ENCODE measurements at regions not wholly inside any gene's neighbourhood (a gene's known extent, or its start where the extent isn't known, plus 50 kb on each side); places are given as distances from the start of the nearest gene placed in this dataset.

DNA sequence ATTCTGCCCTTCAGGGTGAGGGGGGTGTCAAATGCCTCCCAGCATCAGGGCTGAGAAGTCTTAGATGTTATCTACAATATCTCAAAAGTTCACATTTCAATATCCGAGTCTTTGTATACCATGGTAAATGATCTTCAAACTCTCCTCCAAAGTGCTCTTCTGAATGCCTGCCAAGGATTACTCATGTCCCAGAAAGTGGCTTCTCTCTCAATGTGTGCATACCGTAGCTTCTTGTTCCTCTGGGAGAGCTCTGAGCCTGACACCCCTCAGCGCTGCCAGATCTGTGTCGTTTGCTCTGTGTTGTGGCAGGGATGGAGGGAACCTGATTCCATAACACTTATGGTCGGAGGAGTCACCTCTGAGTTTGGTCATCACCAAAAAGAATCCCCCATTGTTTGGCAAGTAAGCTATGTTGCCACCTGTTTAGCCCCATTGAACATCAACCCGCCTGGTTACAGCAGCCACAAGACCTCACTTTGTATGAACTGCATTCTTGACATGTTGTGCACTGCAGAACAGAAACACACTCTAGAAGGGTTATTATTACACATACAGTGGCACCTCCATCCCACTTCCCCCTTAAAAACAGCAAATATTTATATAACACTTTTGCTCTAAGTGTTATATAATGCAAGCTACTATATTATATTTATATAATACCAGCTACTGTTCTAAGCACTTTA lies 163.1 kb upstream of the MIR17HG start:
- DNase-seq: peak; percentile 45

DNA sequence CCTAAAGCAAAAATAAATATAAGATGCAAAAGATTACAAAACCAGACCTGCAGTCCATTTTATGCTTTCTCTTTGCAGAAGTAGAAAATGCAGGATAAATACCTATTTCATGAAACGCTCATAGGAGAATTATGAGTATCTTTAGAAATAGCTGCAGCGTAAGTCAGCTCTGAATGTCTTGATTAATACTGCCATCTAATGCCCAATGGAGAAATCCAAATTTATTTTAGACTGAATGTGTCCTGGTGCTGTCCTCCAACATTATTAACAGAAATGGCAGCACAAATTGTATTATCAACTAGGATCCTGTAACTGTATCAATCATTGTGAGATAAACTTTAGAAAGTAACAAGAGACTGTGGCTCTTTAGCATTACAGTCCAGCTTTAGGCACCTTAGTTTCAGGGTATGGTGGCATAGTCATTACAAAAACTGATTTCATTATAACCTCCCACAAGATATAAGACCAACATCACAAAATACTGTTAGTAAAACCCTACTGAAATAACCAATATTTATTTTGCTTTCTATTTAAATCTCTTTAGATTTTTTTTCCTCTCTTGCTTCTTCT lies 162.1 kb upstream of the MIR17HG start:
- DNase-seq: peak; percentile 68

DNA sequence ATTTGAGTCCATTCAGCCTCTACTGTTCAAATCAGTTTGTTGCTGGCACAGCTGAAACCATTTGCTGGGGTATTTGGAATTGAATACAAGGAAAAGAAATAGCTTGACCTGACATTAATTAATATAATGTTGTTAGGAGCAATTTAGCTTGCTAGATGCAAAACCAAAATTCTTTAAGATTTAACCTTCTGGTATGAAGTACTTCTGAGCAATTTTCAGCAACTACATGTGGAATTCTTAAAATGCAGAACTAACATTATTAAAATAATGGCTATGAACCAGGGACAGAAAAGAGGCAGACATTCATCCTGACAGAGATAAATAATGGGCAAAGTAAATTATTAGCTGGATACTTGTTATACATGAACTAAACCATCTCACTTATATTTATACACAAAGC lies 160.0 kb upstream of the MIR17HG start:
- DNase-seq: no peak

DNA sequence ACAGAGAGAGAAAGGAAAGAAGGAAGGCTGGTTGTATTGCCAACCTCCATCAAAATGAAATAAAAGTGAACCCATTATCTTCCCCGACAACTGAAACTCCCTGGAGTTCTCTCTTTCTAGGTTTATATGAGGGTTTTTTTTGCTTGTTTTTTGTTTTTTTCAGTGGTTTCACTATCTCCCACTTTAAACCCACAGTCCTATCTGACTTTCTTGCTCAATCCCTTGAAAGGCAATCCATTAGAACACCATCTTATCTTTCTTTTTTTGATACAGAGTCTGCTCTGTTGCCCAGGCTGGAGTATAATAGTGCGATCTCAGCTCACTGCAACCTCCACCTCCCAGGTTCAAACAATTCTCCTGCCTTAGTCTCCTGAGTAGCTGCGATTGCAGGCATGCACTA lies 158.0 kb upstream of the MIR17HG start:
- no peak for DNase-seq

DNA sequence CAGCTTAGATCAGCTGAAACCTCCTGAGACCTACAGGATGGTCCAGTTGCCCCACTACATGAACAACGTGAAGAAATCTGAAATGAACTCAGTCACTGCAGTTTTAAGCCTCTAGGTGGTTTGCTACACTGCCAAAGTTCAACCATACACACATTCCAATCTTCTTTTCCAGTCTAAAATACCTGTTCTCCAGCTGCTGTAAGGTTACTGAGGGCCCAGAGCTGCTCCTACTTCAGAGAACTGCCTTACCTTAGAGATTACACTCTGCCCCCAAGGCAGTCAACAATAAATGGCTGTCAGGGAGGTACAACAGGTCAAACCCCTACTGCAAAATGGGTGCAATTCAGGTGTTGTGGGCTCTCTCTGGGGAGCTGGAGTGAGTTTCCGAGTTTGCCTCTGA lies 154.1 kb upstream of the MIR17HG start:
- no peak for DNase-seq

DNA sequence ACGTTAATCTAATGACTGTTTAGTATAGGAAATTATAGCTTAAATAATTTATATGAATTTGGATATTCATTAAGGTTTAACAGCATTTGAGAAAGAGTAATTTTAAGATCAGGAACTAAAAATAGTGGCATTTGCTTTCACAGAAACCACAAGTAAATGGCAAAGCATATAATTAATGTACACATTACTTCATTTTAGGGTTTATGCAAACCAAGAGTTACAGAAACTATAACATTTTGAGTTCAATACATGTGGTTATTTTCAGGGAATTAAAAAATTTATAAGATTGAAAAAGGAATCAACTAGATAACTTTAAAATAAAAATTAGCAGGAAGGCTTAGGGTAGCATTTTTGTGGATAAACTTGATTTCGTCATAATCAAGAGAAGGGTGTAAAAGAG lies 151.7 kb upstream of the MIR17HG start:
- no peak for DNase-seq

DNA sequence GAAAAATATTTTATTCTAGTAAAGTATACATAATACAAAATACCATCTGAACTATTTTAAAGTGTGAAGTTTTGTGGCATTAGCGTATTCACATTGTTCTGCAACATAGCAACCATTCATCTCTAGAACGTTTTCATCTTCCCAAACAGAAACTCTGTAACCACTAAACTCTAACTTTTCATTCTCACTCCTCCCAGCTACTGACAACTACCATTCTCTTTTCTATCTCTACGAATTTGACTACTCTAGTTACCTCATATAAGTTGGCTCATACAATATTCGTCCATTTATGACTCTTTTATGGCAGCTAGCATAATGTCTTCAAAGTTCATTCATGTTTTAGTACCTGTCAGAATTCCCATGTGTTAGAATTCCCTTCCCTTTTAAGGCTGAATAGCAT lies 150.5 kb upstream of the MIR17HG start:
- DNase-seq: no peak

DNA sequence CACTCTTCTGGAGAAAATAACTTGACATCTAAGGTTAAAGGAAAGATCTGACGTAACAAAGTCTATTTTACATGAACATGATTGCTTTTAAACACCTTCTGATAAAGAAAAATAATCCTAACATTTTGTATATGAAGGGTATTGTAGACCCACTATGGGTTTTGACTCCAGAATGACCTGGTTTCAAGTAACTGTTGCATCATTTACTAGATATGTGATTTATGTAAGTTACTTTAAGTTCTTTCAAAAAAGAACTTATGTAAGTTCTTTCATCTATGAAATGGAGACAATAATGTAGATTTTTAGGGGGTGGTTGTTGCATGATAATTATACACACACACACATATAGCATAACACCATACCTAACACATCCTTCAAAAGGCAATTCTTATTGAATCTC lies 147.6 kb upstream of the MIR17HG start:
- DNase-seq: no peak

DNA sequence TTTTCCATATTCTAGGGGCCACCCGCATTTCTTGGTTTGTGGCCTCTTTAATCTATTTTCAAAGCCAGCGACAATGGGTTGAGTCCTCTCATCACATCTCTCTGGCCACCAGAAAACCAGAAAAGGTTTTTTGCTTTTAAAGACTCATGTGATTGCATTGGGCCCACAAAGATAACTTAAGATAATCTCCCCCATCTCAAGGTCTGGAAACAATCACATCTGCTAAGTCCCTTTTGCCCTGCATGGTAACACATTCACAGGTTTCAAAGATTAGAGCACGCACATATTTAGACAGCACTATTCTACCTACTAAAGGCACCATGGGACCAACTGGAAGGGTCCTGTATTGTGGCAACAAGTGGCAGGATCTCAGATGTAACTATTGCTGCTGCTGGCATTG lies 147.0 kb upstream of the MIR17HG start:
- DNase-seq: no peak

DNA sequence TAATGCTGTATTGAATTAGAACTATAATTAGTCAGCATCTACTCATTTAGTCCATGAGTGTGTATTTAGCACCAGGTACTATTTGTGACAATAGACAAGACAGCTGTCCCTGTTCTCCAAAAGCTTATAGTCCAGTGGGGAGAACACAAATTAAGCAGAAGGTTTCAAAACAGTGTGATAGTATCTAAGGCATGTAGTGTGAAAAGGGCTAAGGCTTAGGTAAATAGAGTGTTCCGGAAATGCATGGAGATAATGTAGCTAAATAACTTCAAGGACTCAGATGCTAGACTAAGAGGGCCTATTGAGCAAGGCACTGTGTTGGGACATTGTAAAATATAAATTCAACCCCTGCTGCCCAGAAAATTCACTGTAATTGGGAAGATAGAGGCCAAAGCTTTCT lies 144.1 kb upstream of the MIR17HG start:
- no peak for DNase-seq

DNA sequence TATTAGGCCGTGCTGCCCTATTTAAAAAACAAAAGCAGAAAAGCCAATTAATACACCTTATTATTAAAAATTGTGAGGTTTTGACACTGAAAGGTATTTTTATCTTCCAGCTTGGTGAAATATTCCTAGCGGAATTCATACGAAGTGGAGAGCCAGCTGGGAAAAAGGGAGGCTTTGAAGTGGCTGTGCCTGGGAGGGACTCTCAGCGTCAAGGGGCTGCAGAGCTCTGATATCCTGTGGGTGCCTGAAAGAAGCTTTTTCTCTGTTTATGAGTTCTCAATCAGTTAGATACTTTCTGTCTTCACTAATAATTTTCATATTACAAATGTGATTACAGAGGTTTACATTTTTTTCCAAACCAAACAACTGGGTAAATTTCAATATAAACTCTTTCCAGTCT lies 140.2 kb upstream of the MIR17HG start:
- no peak for DNase-seq

DNA sequence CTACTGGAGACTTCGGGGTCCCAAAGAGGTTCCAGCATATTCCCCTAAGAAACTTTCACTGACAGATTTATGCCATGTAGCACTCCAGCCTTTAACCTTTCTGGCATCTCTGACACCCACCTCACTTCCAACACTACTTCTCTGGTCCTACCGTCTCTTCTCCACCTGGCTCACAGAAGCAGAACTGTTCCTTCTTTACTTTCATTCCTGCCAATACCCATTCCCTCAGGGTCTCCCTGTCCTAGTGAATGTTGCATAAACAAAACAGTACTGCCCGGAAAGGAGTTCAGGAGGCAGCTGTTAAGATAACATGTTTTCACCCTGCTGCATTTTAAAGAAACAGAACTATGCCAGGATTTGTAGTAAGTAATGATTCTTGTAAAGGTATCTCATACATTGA lies 136.0 kb upstream of the MIR17HG start:
- DNase-seq: no peak

DNA sequence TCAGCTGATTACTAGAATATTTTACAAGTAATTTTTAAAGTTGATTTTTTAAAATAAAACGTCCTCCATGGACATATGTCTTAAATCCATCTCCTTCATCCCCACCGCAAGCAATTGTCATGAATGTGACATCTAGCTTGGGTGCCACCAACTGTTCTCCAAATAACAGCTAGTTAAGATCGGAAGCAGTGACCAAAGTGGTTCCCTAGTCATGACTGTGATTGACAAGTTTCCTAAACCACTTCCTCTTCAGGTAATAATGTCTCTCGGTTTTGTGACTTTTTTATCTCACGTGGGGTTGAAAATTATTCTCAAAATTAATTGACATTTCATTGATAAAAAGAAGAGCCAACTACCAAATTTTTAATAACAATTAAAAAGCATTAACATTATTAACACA lies 135.3 kb upstream of the MIR17HG start:
- no peak for DNase-seq

DNA sequence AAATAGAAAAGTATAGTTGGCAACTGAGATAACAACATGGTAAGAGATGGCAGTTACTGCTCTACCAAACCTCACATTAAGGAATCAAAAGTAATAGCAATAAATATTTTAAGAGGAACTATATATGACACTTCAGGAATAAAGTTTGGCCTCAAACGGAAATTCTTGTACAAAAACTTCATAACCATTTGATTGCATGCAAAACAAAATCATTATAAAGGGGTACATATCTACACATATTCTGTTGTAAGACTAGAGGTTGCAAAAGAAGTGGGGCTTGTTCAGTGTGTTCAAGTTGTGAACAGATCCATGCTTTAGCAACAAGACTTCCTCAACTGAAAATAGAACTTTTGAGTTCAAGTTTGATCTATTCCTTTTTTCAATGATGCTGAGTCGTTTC lies 133.5 kb upstream of the MIR17HG start:
- DNase-seq: no peak

DNA sequence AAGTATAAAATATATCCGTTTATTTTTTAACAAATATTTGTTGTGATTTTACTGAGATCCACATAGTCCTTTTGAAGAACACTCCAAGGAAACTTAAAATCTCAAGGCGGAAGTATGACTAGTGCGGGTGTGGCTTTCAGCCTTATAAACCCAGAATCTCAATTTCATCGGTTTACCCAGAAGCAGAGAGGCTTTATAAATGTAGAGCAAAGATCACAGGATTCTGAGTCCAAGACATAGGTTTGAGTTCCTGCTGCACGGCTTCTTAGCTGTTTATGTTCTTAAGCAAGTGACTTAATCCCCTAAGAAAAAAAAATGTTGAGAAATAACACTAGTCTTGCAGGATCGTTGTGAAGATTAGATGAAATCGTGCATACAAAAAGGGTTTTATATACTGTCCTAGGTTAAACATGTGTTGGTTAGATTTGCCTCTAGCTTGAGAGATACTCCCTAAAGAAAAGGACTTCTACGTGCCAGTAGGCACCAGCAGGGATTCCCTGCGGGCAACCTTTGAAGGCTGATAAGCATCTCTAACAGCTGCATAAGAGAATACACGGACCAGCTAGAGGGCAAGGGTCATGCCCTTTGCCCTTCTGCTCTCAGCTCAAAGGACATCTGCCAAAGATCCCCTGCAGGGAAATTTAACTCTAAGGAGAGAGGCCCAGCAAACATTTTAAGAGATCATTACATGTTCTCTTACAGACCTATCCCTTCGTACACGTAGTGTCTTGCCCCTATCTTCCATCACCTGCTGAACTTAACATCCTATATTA lies 130.4 kb upstream of the MIR17HG start:
- no peak for DNase-seq

DNA sequence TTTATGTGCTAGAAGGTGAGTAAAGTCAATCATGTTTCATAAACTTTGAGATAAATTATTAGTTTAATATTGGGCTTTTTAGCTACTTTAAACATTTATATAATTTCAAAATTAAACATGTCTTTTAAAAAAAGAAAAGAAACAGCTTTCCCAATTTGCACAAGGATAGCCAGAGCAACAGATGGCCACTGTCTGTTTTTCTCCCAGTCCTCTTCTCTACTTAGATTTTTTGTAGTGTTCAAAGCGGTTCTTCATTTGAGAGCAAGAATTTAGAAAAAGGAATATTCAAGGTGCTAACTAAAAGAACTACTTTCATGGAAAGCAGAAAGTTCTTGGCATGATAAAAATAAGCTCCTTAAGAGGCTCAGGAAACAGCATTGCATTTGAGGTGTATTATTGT lies 128.3 kb upstream of the MIR17HG start:
- no peak for DNase-seq

DNA sequence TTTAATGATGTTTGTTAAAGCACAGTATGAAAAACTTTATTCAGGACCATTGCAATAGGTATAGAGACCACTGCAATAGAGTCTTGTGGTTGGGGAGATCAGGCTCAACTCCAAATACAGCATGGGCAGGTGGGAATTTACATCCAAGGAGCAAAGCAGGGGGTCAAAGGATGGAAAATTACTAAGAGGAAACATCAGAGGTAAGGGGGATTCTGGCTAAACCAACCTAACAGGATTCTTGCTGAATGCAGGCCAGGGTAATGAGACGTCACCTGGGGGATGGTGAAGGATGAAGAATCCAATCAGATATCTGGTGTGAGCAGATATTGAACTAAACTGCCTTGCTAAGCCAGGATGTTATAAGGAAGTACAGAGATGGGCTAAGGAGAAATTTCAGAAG lies 126.6 kb upstream of the MIR17HG start:
- DNase-seq: no peak

DNA sequence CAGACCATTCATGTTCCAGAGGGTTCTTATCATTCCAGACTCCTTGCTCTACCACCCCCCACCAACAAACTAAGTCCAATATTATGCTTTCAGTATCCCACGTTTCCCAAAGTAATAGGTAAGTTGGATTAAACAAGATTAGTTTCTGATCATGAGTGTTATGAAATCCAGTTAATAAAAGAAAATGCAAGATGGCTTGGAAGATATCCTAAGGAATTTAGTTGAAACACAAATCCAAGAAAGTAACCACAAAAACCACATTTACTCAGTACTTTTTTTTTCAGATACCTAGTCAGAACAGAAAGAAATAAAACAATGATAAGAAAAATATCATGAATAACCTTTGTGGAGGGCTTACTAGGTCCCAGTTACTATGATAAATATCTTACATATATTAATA lies 119.4 kb upstream of the MIR17HG start:
- no peak for DNase-seq

DNA sequence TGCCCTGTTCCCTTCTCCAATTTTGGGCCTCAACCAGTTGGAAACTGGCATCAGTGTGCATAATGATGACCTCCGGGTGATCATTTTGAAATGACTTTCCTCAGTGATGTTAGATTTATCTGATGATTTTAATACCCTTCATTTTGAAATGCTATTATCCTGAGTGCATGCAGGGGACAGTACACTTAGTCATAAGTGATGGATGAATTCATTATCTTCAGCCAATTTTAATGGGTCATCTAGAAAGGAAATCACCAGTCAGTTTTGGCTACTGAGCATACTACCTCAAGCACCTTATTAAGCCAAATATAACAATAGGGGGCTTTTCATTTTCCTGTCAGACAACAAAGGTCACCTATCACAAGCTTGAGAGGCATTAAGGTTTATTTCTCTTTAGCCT lies 118.5 kb upstream of the MIR17HG start:
- DNase-seq: no peak

DNA sequence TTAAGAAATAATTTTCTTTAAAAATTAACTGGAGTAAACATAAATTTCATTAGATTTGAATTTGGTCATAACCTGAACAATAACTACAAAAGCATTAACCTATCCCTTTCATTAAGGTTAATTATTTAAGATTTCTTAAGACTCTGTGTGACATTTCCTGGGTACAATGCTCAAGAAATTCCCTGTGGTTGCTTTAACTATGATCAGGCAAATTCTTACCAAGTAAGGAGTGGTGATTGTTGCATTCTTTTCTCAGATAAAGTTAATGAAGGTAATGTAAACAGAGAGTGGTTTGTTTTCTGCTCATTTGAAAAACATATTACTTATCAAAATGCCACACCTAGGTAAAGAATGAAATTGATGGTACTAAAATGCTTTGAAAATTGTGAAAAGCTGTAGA lies 114.8 kb upstream of the MIR17HG start:
- DNase-seq: no peak

DNA sequence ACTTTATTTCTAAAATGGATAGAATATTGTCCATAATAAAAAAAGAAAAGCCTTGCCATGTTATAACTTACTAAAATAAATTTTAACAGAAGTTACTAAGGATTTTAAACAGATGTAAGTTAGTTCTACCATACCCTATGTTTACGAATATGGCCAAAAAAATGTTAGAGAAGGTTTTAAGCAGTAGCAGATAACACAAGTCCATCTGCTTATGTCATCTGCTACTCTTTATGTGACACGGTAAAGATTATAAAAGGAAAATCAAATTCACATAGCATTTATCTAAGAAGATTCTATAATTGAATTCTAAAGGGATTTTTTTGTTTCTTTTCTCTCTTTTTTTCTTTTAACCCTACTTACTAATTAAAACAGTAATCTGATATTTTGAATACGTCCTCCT lies 114.2 kb upstream of the MIR17HG start:
- no peak for DNase-seq

DNA sequence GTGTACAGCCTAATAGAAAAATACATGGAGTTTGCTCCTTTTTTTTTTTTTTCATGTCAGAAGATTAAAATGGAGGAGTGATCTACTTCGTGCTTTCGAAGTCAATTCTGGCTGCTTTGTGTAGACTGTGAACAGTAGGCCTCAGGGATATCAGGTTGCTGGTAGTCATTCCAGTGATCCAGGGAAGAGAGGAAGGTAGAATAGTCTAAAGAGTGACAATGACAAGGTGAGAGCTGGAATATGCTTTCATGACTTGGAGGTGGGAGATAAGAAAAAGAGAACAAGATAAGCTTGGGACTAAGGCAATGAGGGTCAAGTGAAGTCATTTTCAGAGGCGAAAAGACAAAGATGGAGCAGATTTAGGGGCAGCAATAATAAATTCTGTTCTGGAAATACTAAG lies 111.3 kb upstream of the MIR17HG start:
- DNase-seq: no peak

DNA sequence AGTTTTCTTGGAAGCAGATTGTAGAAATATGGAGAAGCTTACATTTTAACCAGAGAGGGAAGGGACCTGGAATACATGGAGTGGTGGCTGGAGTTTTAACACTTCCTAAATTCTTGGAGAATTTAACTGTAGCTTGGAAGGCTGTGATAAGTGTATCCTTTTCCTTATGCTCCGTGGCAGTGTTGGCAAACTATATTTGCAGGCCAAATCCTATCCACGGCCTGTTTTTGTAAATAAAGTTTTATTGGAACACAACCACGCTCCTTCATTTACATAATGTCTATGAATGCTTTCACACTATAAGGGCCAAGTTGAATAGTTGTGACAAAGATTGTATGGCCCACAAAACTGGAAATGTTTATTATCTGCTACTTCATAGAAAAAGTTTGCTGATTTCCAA lies 110.6 kb upstream of the MIR17HG start:
- no peak for DNase-seq

DNA sequence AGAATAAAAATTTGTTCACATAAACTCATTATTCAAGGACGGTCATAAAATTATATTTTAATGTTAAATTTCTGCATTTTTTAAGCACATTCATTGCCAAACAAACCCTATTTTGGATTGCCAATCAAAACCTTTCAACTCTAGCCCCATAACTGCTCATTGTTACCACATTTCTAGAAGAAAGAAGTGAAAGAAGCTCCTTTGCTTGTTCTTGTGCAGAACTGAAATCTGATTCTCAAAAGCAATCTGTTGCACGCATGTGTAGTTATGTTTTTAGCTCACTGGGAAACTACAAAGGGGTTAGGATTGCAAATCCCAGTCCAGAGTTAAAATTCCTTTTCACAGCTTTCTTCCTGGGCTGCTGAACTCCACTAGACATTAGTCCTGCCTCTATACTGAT lies 109.5 kb upstream of the MIR17HG start:
- DNase-seq: no peak

Data from tongue (tissue), 1 donor.